GM19324 (cell line): ENCODE measurements at regions not wholly inside any gene's neighbourhood (a gene's known extent, or its start where the extent isn't known, plus 50 kb on each side); places are given as distances from the start of the nearest gene placed in this dataset.

ENCODE experiments used
- ATAC-seq: cut with Tn5 transposase; IDR thresholded peaks from one replicate; pipeline ENCODE4 v1.9.1; 2021; ENCODE audit warnings: mild to moderate bottlenecking, moderate library complexity; ENCODE audit not compliant: unreplicated experiment, low FRiP score

DNA sequence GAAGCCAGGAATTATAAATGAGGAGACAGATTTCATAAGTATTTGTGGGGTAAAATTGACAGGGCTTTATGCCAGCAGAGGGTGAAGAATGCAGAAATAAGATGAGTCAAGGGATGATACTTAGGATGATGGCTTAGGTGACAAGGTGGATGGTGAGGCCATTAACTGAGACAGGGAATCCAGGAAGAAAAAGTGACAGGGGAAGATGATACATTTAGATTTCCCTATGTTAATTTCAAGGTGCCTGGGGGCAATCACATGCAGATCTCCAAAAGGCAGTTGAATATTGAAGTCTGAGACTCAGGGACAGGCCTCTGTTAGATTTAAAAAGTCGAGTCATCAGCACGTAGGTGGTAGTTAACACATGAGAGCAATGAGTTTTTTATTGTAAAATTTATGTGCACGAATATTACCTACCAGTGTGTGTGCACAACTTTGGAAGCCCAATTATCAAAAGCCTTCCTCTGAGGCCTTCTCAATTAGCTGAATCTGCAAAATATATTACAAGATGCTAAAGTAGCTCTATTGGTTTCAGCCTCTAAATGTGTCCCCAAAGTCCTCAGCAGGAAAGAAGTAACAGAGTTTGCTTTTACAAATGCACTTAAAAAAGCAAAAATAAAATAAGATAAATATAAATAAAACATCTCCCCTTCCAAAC is 67.9 kb upstream of the CHL1 start:
- ATAC-seq = no peak

DNA sequence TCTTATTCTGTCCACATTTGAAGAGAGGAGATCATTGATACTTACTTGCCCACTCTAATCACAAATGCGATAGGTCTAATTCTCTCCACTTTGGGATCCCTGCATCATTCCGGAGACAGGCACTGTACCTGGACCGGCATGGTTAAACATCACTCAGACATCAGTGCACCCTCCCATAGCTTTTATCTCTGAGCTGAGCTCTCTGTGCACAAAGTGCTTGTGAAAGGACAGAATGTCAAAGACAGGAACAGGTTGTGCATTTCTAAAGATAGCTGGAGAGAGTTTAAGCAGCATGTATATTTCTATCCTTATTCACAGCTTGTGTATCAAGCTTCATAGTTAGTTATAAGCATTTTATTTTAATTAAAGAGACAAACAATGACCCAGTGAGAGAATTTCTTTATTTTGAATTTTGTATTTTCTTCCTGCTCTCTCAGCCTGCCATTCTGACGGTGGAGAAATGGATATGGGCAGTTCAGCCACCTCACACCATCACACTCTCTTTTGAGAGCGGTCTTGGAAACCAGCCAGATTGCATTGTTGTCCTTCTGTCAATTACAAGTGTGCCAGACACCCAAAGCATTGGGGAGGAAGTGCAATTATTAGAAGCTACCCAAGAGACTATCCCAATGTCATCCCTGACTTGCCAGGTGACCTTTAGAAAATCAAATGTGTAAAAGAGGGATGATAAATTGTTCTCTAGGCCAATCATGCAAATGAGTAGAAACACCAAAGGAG is 65.2 kb upstream of the CHL1 start:
- no peak for ATAC-seq

- ATAC-seq = no peak
These were observed 64.2 kb upstream of the CHL1 start for GRCh38 chr3:132378-132777.

DNA sequence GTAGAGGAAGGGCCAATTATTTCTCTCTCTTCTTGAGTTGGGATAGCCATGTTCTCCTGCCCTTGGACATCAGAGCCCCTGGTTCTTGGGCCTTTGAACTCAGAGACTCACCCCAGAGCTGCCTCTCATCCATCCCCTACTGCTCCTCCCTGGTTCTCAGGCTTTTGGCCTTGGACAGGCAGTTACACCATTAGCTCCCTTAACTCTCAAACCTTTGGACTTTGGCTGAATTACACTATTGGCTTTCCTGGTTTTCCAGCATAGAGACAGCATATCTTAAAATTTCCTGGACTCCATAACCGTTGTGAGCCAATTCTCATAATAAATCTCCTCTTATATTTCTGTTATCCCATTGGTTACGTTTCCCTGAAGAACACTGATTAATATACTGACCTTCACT is 63.7 kb upstream of the CHL1 start:
- no peak for ATAC-seq

GRCh38 chr3:140748-141330 is 55.7 kb upstream of the CHL1 start:
- no peak for ATAC-seq
